ENCODE measurements at regions not wholly inside any gene's neighbourhood (a gene's known extent, or its start where the extent isn't known, plus 50 kb on each side); places are given as distances from the start of the nearest gene placed in this dataset.

DNA sequence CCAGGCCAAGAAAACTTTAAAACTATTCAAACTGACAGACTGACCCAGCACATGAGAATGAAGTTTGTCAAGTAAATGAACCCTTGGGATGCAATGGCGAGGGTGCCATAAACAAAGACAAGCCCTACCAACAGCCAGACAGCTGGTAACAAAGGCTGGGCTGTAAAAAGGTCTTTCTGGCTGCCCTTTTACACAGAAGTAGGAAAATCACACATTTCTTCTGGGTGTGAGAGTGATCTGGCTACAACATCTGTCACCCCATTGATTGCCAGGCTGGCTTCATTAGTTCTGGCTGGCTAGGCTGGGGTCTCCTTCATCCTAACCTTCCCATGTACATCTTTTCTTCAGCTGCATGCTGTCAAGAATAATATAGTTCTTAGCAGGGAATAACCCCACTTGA lies 83.6 kb upstream of the FOXD3 start:
- TF ChIP-seq, protein P1, sequence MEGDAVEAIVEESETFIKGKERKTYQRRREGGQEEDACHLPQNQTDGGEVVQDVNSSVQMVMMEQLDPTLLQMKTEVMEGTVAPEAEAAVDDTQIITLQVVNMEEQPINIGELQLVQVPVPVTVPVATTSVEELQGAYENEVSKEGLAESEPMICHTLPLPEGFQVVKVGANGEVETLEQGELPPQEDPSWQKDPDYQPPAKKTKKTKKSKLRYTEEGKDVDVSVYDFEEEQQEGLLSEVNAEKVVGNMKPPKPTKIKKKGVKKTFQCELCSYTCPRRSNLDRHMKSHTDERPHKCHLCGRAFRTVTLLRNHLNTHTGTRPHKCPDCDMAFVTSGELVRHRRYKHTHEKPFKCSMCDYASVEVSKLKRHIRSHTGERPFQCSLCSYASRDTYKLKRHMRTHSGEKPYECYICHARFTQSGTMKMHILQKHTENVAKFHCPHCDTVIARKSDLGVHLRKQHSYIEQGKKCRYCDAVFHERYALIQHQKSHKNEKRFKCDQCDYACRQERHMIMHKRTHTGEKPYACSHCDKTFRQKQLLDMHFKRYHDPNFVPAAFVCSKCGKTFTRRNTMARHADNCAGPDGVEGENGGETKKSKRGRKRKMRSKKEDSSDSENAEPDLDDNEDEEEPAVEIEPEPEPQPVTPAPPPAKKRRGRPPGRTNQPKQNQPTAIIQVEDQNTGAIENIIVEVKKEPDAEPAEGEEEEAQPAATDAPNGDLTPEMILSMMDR (conservative IDR thresholded peaks at IDR 0.05; ENCODE audit: low read depth, low read length), result no peak
- no peak overlapping the region for H3K27ac ChIP-seq
- H3K4me3 ChIP-seq (IDR thresholded peaks at IDR 0.05; ENCODE audit: insufficient read depth, low read depth, low read length), result no peak overlapping the region
- H3K27me3 ChIP-seq (ENCODE audit: insufficient read depth, low read depth), result no peaks in the 10 kb centered on the region
- H3K79me2 ChIP-seq (ENCODE audit: insufficient read depth, low read depth), result no peaks in the 10 kb centered on the region
- H3K9ac ChIP-seq, result no peak overlapping the region
- H3K4me2 ChIP-seq, result no peak overlapping the region
- H3K36me3 ChIP-seq (ENCODE audit: insufficient read depth), result no peaks in the 10 kb centered on the region
- H2AFZ ChIP-seq (ENCODE audit: low read depth), result no peak overlapping the region
- H3K4me1 ChIP-seq (ENCODE audit: low read depth, poor library complexity, severe bottlenecking), result no peaks in the 10 kb centered on the region
- H4K20me1 ChIP-seq (ENCODE audit: insufficient read depth), result no peaks in the 10 kb centered on the region

DNA sequence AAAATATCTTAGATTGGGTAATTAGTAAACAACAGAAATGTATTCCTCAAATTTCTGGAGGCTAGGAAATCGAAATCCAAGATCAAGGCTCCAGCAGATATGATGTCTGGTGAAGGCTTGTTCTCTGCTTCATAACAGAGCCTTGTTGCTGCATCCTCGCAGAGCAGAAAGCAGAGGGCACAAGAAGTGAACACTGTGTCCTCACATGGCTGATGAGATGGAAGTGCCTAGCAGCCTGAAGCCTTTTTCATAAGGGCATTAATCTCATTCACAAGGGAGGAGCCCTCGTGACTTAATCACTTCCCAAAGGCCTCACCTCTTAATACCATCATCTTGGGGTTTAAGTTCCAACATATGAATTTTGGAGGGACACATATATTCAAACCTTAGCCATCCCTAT lies 77.2 kb upstream of the FOXD3 start:
- no peak overlapping the region for H3K4me3 ChIP-seq (IDR thresholded peaks at IDR 0.05; ENCODE audit: insufficient read depth, low read depth, low read length)
- H3K9ac ChIP-seq, result no peak overlapping the region
- H3K4me2 ChIP-seq, result no peak overlapping the region
- no peaks in the 10 kb centered on the region for H3K27me3 ChIP-seq (ENCODE audit: insufficient read depth, low read depth)
- no peak overlapping the region for H2AFZ ChIP-seq (ENCODE audit: low read depth)
- TF ChIP-seq, protein P1 (conservative IDR thresholded peaks at IDR 0.05; ENCODE audit: low read depth, low read length), result no peak
- no peaks in the 10 kb centered on the region for H3K79me2 ChIP-seq (ENCODE audit: insufficient read depth, low read depth)
- no peaks in the 10 kb centered on the region for H3K36me3 ChIP-seq (ENCODE audit: insufficient read depth)
- H4K20me1 ChIP-seq (ENCODE audit: insufficient read depth), result no peaks in the 10 kb centered on the region
- H3K27ac ChIP-seq, result no peak overlapping the region
- no peaks in the 10 kb centered on the region for H3K4me1 ChIP-seq (ENCODE audit: low read depth, poor library complexity, severe bottlenecking)

- H3K36me3 ChIP-seq (ENCODE audit: insufficient read depth), result no peaks in the 10 kb centered on the region
- no peak overlapping the region for H3K27ac ChIP-seq
- no peak overlapping the region for H3K4me2 ChIP-seq
- H3K27me3 ChIP-seq (ENCODE audit: insufficient read depth, low read depth), result no peaks in the 10 kb centered on the region
- TF ChIP-seq, protein P1 (conservative IDR thresholded peaks at IDR 0.05; ENCODE audit: low read depth, low read length), result no peak
- no peak overlapping the region for H3K4me3 ChIP-seq (IDR thresholded peaks at IDR 0.05; ENCODE audit: insufficient read depth, low read depth, low read length)
- H2AFZ ChIP-seq (ENCODE audit: low read depth), result no peak overlapping the region
- no peaks in the 10 kb centered on the region for H3K4me1 ChIP-seq (ENCODE audit: low read depth, poor library complexity, severe bottlenecking)
- no peaks in the 10 kb centered on the region for H4K20me1 ChIP-seq (ENCODE audit: insufficient read depth)
- no peaks in the 10 kb centered on the region for H3K79me2 ChIP-seq (ENCODE audit: insufficient read depth, low read depth)
- no peak overlapping the region for H3K9ac ChIP-seq
Observed at GRCh38 chr1:63248216-63248615, 74.2 kb upstream of the FOXD3 start.

GRCh38 chr1:63255153-63255552 lies 67.2 kb upstream of the FOXD3 start:
- Histone ChIP-seq H3K79me2 (ENCODE audit: insufficient read depth, low read depth) (no peaks in the 10 kb centered on the region), H3K4me2 (no peak overlapping the region), H3K4me1 (ENCODE audit: low read depth, poor library complexity, severe bottlenecking) (no peaks in the 10 kb centered on the region), H3K27ac (no peak overlapping the region), H4K20me1 (ENCODE audit: insufficient read depth) (no peaks in the 10 kb centered on the region), H3K4me3 (IDR thresholded peaks at IDR 0.05; ENCODE audit: insufficient read depth, low read depth, low read length) (no peak overlapping the region), H3K27me3 (ENCODE audit: insufficient read depth, low read depth) (no peaks in the 10 kb centered on the region), H3K36me3 (ENCODE audit: insufficient read depth) (no peaks in the 10 kb centered on the region), H3K9ac (no peak overlapping the region), H2AFZ (ENCODE audit: low read depth) (no peak overlapping the region)
- TF ChIP-seq, protein P1 (conservative IDR thresholded peaks at IDR 0.05; ENCODE audit: low read depth, low read length), result no peak

All from KMS-11 (cell line).